OCI-LY7 (cell line): ENCODE measurements at regions not wholly inside any gene's neighbourhood (a gene's known extent, or its start where the extent isn't known, plus 50 kb on each side); places are given as distances from the start of the nearest gene placed in this dataset.

Experiments
- BruUV-seq: library from RNA; stranded (reverse); fragments of 400-500 nt; replicated peaks from 2 replicates; lab custom pipeline; 2021; lab: Mats Ljungman, UMichigan
- CTCF ChIA-PET: fragments of 300-600 bp; sonication (Branson Sonifier 250); formaldehyde crosslinking; loops from one replicate; lab custom pipeline; 2022; ENCODE audit warnings: antibody characterized with exemption; ENCODE audit not compliant: unreplicated experiment; lab: Charles Lee
- POLR2A ChIA-PET: fragments of 300-600 bp; sonication (Branson Sonifier 250); formaldehyde crosslinking; loops from one replicate; lab custom pipeline; 2022; ENCODE audit warnings: antibody characterized with exemption; lab: Charles Lee
- DNase-seq: peaks from one replicate; pipeline ENCODE4 v3.0.0-alpha.2; 2015; ENCODE audit warnings: low spot score
- H2AFZ ChIP-seq: fragments of 200-600 bp; sonication (generic), shearing (Covaris generic); 2 replicates; pipeline ENCODE4 v1.6.1; 2014; ENCODE audit warnings: mild to moderate bottlenecking, antibody characterized with exemption, low read length, moderate library complexity
- H3K27ac ChIP-seq: fragments of 200-600 bp; sonication (generic); 2 replicates; pipeline ENCODE4 v1.5.1; 2014; ENCODE audit warnings: mixed run types, low read depth, mild to moderate bottlenecking, moderate library complexity, low read length, inconsistent platforms; ENCODE audit not compliant: poor library complexity, severe bottlenecking
- H3K36me3 ChIP-seq: fragments of 200-600 bp; sonication (generic); 2 replicates; pipeline ENCODE4 v1.6.1; 2014; ENCODE audit warnings: mild to moderate bottlenecking, antibody characterized with exemption, low read length, moderate library complexity, mixed read lengths; ENCODE audit not compliant: insufficient read depth
- H3K4me1 ChIP-seq: fragments of 200-600 bp; sonication (generic); 2 replicates; pipeline ENCODE4 v1.5.1; 2014; ENCODE audit warnings: mild to moderate bottlenecking, low read length; ENCODE audit not compliant: insufficient read depth, poor library complexity, severe bottlenecking
- H3K4me2 ChIP-seq: fragments of 200-600 bp; sonication (generic); 2 replicates; pipeline ENCODE4 v1.6.1; 2014; ENCODE audit warnings: mild to moderate bottlenecking, low read length
- H3K4me3 ChIP-seq: fragments of 200-600 bp; sonication (generic); 2 replicates; pipeline ENCODE4 v1.5.1; 2014; ENCODE audit warnings: mild to moderate bottlenecking, low read depth, low read length; ENCODE audit not compliant: poor library complexity, severe bottlenecking
- H3K79me2 ChIP-seq: fragments of 200-600 bp; sonication (generic); 2 replicates; pipeline ENCODE4 v1.6.1; 2016; ENCODE audit warnings: low read depth, mild to moderate bottlenecking, low read length, moderate library complexity, mixed read lengths; ENCODE audit not compliant: insufficient read depth
- H3K9me2 ChIP-seq: fragments of 200-600 bp; sonication (generic); 2 replicates; pipeline ENCODE4 v1.6.1; 2016; ENCODE audit warnings: mild to moderate bottlenecking, low read length, mixed read lengths; ENCODE audit not compliant: insufficient read depth
- H3K9me3 ChIP-seq: fragments of 200-600 bp; sonication (generic); 2 replicates; pipeline ENCODE4 v1.6.1; 2014; ENCODE audit warnings: mild to moderate bottlenecking, mixed run types, low read length, mixed read lengths
- H4K20me1 ChIP-seq: fragments of 200-600 bp; sonication (generic); 2 replicates; pipeline ENCODE4 v1.6.1; 2014; ENCODE audit warnings: mild to moderate bottlenecking, antibody characterized with exemption, low read length, moderate library complexity, mixed read lengths; ENCODE audit not compliant: insufficient read depth
- CTCF ChIP-seq: fragments of 200-600 bp; sonication (generic); conservative IDR thresholded peaks from 2 replicates; pipeline ENCODE4 v1.5.1; 2014; ENCODE audit warnings: mild to moderate bottlenecking, antibody characterized with exemption, low read length, moderate library complexity, mixed read lengths
- EZH2phosphoT487 ChIP-seq: fragments of 200-600 bp; sonication (generic); IDR thresholded peaks from 2 replicates; pipeline ENCODE4 v1.6.1; 2018; ENCODE audit warnings: low read depth, borderline replicate concordance, mild to moderate bottlenecking, mixed run types, antibody characterized with exemption, low read length, moderate library complexity, mixed read lengths
- intact Hi-C: fragments of 100-400 bp; cut with micrococcal nuclease; formaldehyde crosslinking; loops from one replicate; pipeline ENCODE4 v1.10.0; 2022; ENCODE audit not compliant: unreplicated experiment

- H3K79me2 ChIP-seq = no peaks in the 10 kb centered on the region
- POLR2A ChIA-PET = no interaction called here
- DNase-seq = no peak
- H3K4me3 ChIP-seq = no peak overlapping the region
- H3K9me3 ChIP-seq = no peaks in the 10 kb centered on the region
- H3K9me2 ChIP-seq = no peaks in the 10 kb centered on the region
- no peak overlapping the region for H3K4me2 ChIP-seq
- BruUV-seq = no TSS peak
- no peaks in the 10 kb centered on the region for H4K20me1 ChIP-seq
- no peak overlapping the region for H3K27ac ChIP-seq
- H3K36me3 ChIP-seq = no peaks in the 10 kb centered on the region
- no peak overlapping the region for H2AFZ ChIP-seq
- intact Hi-C loops = no loop called here
- TF ChIP-seq EZH2phosphoT487 (no peak), CTCF (no peak)
- H3K4me1 ChIP-seq = no peaks in the 10 kb centered on the region
- CTCF ChIA-PET = no interaction called here
These were observed 81.1 kb downstream of the STMND1 start for GRCh38 chr6:17182961-17183360.

GRCh38 chr6:17186925-17187324, 85.1 kb downstream of the STMND1 start:
- ChIA-PET CTCF (no interaction called here), POLR2A (no interaction called here)
- no TSS peak for BruUV-seq
- no peaks in the 10 kb centered on the region for H3K4me1 ChIP-seq
- H3K4me3 ChIP-seq = no peak overlapping the region
- H3K4me2 ChIP-seq = no peak overlapping the region
- no peaks in the 10 kb centered on the region for H3K79me2 ChIP-seq
- TF ChIP-seq EZH2phosphoT487 (no peak), CTCF (no peak)
- intact Hi-C loops = no loop called here
- DNase-seq = no peak
- no peaks in the 10 kb centered on the region for H4K20me1 ChIP-seq
- no peaks in the 10 kb centered on the region for H3K9me2 ChIP-seq
- no peaks in the 10 kb centered on the region for H3K9me3 ChIP-seq
- no peak overlapping the region for H2AFZ ChIP-seq
- H3K36me3 ChIP-seq = no peaks in the 10 kb centered on the region
- no peak overlapping the region for H3K27ac ChIP-seq

GRCh38 chr6:17193106-17193775, 87.9 kb upstream of the RBM24 start:
- no TSS peak for BruUV-seq
- CTCF ChIA-PET = no interaction called here
- no peaks in the 10 kb centered on the region for H4K20me1 ChIP-seq
- no peaks in the 10 kb centered on the region for H3K4me1 ChIP-seq
- no peak overlapping the region for H3K4me2 ChIP-seq
- intact Hi-C loops = no loop called here
- no peaks in the 10 kb centered on the region for H3K9me2 ChIP-seq
- no peaks in the 10 kb centered on the region for H3K9me3 ChIP-seq
- H3K4me3 ChIP-seq = no peak overlapping the region
- TF ChIP-seq EZH2phosphoT487 (no peak), CTCF (no peak)
- no peak overlapping the region for H2AFZ ChIP-seq
- no peaks in the 10 kb centered on the region for H3K79me2 ChIP-seq
- POLR2A ChIA-PET = interaction anchor here (1.2 kb wide), 1 partner anchor 19 kb away, joined by 5 read pairs; no protein-coding TSS in a partner anchor
- DNase-seq = no peak
- H3K36me3 ChIP-seq = no peaks in the 10 kb centered on the region
- H3K27ac ChIP-seq = no peak overlapping the region
